DOHH2 (cell line): ENCODE measurements at regions not wholly inside any gene's neighbourhood (a gene's known extent, or its start where the extent isn't known, plus 50 kb on each side); places are given as distances from the start of the nearest gene placed in this dataset.

ENCODE experiments used
- H3F3A ChIP-seq: fragments of 200-600 bp; sonication (generic), shearing (Covaris generic); 2 replicates; pipeline ENCODE4 v1.6.0; 2016; ENCODE audit warnings: antibody characterized with exemption, mild to moderate bottlenecking; ENCODE audit not compliant: control insufficient read depth, insufficient read depth
- H3K27ac ChIP-seq: fragments of 200-600 bp; sonication (generic); 2 replicates; pipeline ENCODE4 v1.5.1; 2014; ENCODE audit warnings: low read depth, mild to moderate bottlenecking, low read length, moderate library complexity
- H3K27me3 ChIP-seq: fragments of 200-600 bp; sonication (generic); 2 replicates; pipeline ENCODE4 v1.6.1; 2014; ENCODE audit warnings: mild to moderate bottlenecking, low read length, mixed read lengths; ENCODE audit not compliant: control insufficient read depth
- H3K36me3 ChIP-seq: fragments of 200-600 bp; sonication (generic); 2 replicates; pipeline ENCODE4 v1.6.1; 2014; ENCODE audit warnings: mild to moderate bottlenecking, low read length, moderate library complexity, mixed read lengths; ENCODE audit not compliant: control insufficient read depth
- H3K4me1 ChIP-seq: fragments of 200-600 bp; sonication (generic); 2 replicates; pipeline ENCODE4 v1.6.1; 2014; ENCODE audit warnings: mild to moderate bottlenecking, low read length, mixed read lengths; ENCODE audit not compliant: control insufficient read depth
- H3K4me2 ChIP-seq: fragments of 200-600 bp; sonication (generic); 2 replicates; pipeline ENCODE4 v1.6.0; 2014; ENCODE audit warnings: mild to moderate bottlenecking, low read length, moderate library complexity
- H3K4me3 ChIP-seq: fragments of 200-600 bp; sonication (generic); 2 replicates; pipeline ENCODE4 v1.5.1; 2014; ENCODE audit warnings: mild to moderate bottlenecking, low read length, mixed read lengths
- H3K79me2 ChIP-seq: fragments of 200-600 bp; sonication (generic); 2 replicates; pipeline ENCODE4 v1.6.1; 2014; ENCODE audit warnings: mild to moderate bottlenecking, low read length, mixed read lengths; ENCODE audit not compliant: control insufficient read depth
- H3K9me2 ChIP-seq: fragments of 200-600 bp; sonication (generic); replicated peaks from 2 replicates; pipeline ENCODE4 v1.6.1; 2014; ENCODE audit warnings: mild to moderate bottlenecking, low read length, mixed read lengths; ENCODE audit not compliant: control insufficient read depth
- H3K9me3 ChIP-seq: fragments of 200-600 bp; sonication (generic); 2 replicates; pipeline ENCODE4 v1.6.1; 2014; ENCODE audit warnings: antibody characterized with exemption, low read length, mixed read lengths; ENCODE audit not compliant: control insufficient read depth, insufficient read depth
- H4K20me1 ChIP-seq: fragments of 200-600 bp; sonication (generic); 2 replicates; pipeline ENCODE4 v1.6.0; 2014; ENCODE audit warnings: low read depth, mild to moderate bottlenecking, antibody characterized with exemption, low read length, moderate library complexity; ENCODE audit not compliant: control insufficient read depth, insufficient read depth
- CTCF ChIP-seq: fragments of 200-600 bp; sonication (generic); IDR thresholded peaks from one replicate; pipeline ENCODE4 v1.5.1; 2014; ENCODE audit warnings: antibody characterized with exemption, mild to moderate bottlenecking, low read depth, low read length; ENCODE audit not compliant: poor library complexity, severe bottlenecking
- EZH2phosphoT487 ChIP-seq: fragments of 200-600 bp; sonication (generic); IDR thresholded peaks from 2 replicates; pipeline ENCODE4 v1.6.1; 2017; ENCODE audit warnings: borderline replicate concordance, mild to moderate bottlenecking, antibody characterized with exemption, low read length, moderate library complexity, mixed read lengths

- Histone ChIP-seq H3K9me2 (no peaks in the 10 kb centered on the region), H3K4me2 (no peak overlapping the region), H3K36me3 (no peaks in the 10 kb centered on the region), H3K4me1 (no peaks in the 10 kb centered on the region), H4K20me1 (no peaks in the 10 kb centered on the region), H3F3A (no peaks in the 10 kb centered on the region), H3K27ac (no peak overlapping the region), H3K27me3 (no peaks in the 10 kb centered on the region), H3K9me3 (no peaks in the 10 kb centered on the region), H3K4me3 (no peak overlapping the region), H3K79me2 (no peaks in the 10 kb centered on the region)
- TF ChIP-seq EZH2phosphoT487 (no peak), CTCF (no peak)
These were observed 240.4 kb upstream of the PGRMC2 start for GRCh38 chr4:128527946-128528576.

DNA sequence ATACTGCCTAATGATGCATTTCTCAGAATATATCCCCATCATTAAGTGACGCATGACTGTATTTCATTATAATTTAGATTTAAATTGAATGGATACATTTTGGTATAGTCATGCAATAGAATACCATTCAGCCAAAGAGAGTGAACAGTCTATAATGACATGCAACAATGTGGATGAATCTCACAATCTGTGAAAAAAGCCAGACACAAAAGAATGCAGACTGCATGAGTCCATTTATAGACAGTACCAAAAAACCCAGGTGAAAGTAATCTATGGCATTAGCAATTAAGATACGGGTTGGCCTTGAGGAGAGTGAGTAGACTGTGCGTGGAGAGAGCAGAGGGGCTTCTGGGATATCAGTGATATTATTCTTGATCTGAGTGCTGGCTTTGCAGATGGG, 239.7 kb upstream of the PGRMC2 start:
- Histone ChIP-seq H3K27ac (no peak overlapping the region), H3K9me3 (no peaks in the 10 kb centered on the region), H3K4me1 (no peaks in the 10 kb centered on the region), H3F3A (no peaks in the 10 kb centered on the region), H3K4me3 (no peak overlapping the region), H3K36me3 (no peaks in the 10 kb centered on the region), H3K79me2 (no peaks in the 10 kb centered on the region), H3K27me3 (no peaks in the 10 kb centered on the region), H4K20me1 (no peaks in the 10 kb centered on the region), H3K9me2 (no peaks in the 10 kb centered on the region), H3K4me2 (no peak overlapping the region)
- no peak for TF ChIP-seq EZH2phosphoT487
- TF ChIP-seq CTCF: no peak

GRCh38 chr4:128525992-128526630, 238.5 kb upstream of the PGRMC2 start:
- Histone ChIP-seq H3K4me1 (no peaks in the 10 kb centered on the region), H3K4me2 (no peak overlapping the region), H3K79me2 (no peaks in the 10 kb centered on the region), H3K4me3 (no peak overlapping the region), H3K36me3 (no peaks in the 10 kb centered on the region), H3K9me3 (no peaks in the 10 kb centered on the region), H3K27ac (no peak overlapping the region), H3F3A (no peaks in the 10 kb centered on the region), H3K9me2 (no peaks in the 10 kb centered on the region), H3K27me3 (no peaks in the 10 kb centered on the region), H4K20me1 (no peaks in the 10 kb centered on the region)
- TF ChIP-seq EZH2phosphoT487 (no peak), CTCF (no peak)
